PC-3 (cell line): ENCODE measurements at regions not wholly inside any gene's neighbourhood (a gene's known extent, or its start where the extent isn't known, plus 50 kb on each side); places are given as distances from the start of the nearest gene placed in this dataset.

Experiments used
- ATAC-seq: fragments of 200-7000 bp; cut with Tn5 transposase; 2 replicates; pipeline ENCODE4 v1.9.1; 2020; ENCODE audit warnings: mild to moderate bottlenecking, moderate library complexity
- BruUV-seq: library from RNA; stranded (reverse); fragments of 400-500 nt; replicated peaks from 2 replicates; lab custom pipeline; 2021; lab: Mats Ljungman, UMichigan
- CTCF ChIA-PET: fragments of 300-600 bp; sonication (Branson Sonifier 250); formaldehyde crosslinking; loops from one replicate; lab custom pipeline; 2022; ENCODE audit warnings: antibody characterized with exemption; lab: Charles Lee
- POLR2A ChIA-PET: fragments of 300-600 bp; sonication (Branson Sonifier 250); formaldehyde crosslinking; loops from one replicate; lab custom pipeline; 2022; ENCODE audit warnings: antibody characterized with exemption; ENCODE audit not compliant: unreplicated experiment; lab: Charles Lee
- DNase-seq: peaks from one replicate; pipeline ENCODE4 v3.0.0-alpha.2; 2015
- H2AFZ ChIP-seq: fragments of 300-600 bp; sonication (generic); 2 replicates; pipeline ENCODE4 v1.6.0; 2016; ENCODE audit warnings: antibody characterized with exemption, low read length
- H3F3A ChIP-seq: fragments of 300-600 bp; sonication (generic); one replicate; pipeline ENCODE4 v1.6.0; 2017; ENCODE audit warnings: antibody characterized with exemption, low read length, control low read depth, mild to moderate bottlenecking; ENCODE audit not compliant: unreplicated experiment
- H3K27ac ChIP-seq: fragments of 300-600 bp; sonication (generic); 2 replicates; pipeline ENCODE4 v1.5.1; 2016; ENCODE audit warnings: mild to moderate bottlenecking, low read length
- H3K27me3 ChIP-seq: fragments of 300-600 bp; sonication (generic); 2 replicates; pipeline ENCODE4 v1.6.1; 2016; ENCODE audit warnings: low read length, mixed read lengths
- H3K36me3 ChIP-seq: fragments of 300-600 bp; sonication (generic); 2 replicates; pipeline ENCODE4 v1.6.1; 2016; ENCODE audit warnings: low read depth, mixed run types, low read length, mixed read lengths
- H3K4me1 ChIP-seq: fragments of 300-600 bp; sonication (generic); 2 replicates; pipeline ENCODE4 v1.5.1; 2016; ENCODE audit warnings: low read length; ENCODE audit not compliant: insufficient read depth
- H3K4me2 ChIP-seq: fragments of 300-600 bp; sonication (generic); 2 replicates; pipeline ENCODE4 v1.6.0; 2016; ENCODE audit warnings: low read length
- H3K4me3 ChIP-seq: fragments of 300-600 bp; sonication (generic); 2 replicates; pipeline ENCODE4 v1.5.1; 2016; ENCODE audit warnings: mild to moderate bottlenecking, low read length, mixed read lengths
- H3K79me2 ChIP-seq: fragments of 300-600 bp; sonication (generic); 2 replicates; pipeline ENCODE4 v1.6.1; 2017; ENCODE audit warnings: low read length, mixed read lengths
- H3K9ac ChIP-seq: fragments of 300-600 bp; sonication (generic); 2 replicates; pipeline ENCODE4 v1.6.0; 2016; ENCODE audit warnings: mild to moderate bottlenecking, low read length
- H3K9me2 ChIP-seq: fragments of 300-600 bp; sonication (generic); replicated peaks from 2 replicates; pipeline ENCODE4 v1.6.1; 2016; ENCODE audit warnings: mixed run types, low read length, mixed read lengths
- H3K9me3 ChIP-seq: fragments of 300-600 bp; sonication (generic); 2 replicates; pipeline ENCODE4 v1.6.1; 2016; ENCODE audit warnings: low read length, mixed read lengths
- H4K20me1 ChIP-seq: fragments of 300-600 bp; sonication (generic); 2 replicates; pipeline ENCODE4 v1.6.1; 2016; ENCODE audit warnings: low read length, mixed read lengths
- EZH2 ChIP-seq: fragments of 300-600 bp; sonication (generic); IDR thresholded peaks from one replicate; pipeline ENCODE4 v1.6.1; 2017; ENCODE audit warnings: antibody characterized with exemption, mild to moderate bottlenecking, low read length; ENCODE audit not compliant: unreplicated experiment
- EZH2phosphoT487 ChIP-seq: fragments of 300-600 bp; sonication (generic); IDR thresholded peaks from 2 replicates; pipeline ENCODE4 v1.6.1; 2018; ENCODE audit warnings: mild to moderate bottlenecking, antibody characterized with exemption, low read length, borderline replicate concordance
- intact Hi-C: fragments of 100-400 bp; cut with micrococcal nuclease; formaldehyde crosslinking; loops from 2 replicates; pipeline ENCODE4 v1.9.0; 2023
- TF ChIP-seq, protein P1 (sequence below): fragments of 300-600 bp; sonication (generic); conservative IDR thresholded peaks from 2 replicates; pipeline ENCODE4 v1.5.1; 2017; ENCODE audit warnings: antibody characterized with exemption, low read depth, mild to moderate bottlenecking, low read length

DNA sequence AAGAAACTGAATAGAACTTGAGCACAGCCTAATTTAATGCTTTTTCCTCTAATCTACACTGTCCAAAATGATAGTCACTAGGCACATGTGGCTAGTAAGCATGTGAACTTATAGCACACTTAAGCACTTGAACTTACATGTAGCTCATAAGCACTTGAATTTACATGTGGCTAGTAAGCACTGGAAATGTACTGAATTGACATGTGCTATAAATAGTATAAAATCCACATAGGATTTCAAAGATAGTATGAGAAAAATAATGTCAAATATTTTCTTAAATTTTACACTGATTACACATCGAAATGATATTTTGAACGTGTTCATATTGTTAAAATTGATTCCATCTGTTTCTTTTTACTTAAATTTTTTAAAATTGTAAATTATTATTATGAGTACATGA lies 167.3 kb downstream of the CARTPT start:
- intact Hi-C loops: no loop called here
- H3K36me3 ChIP-seq: no peaks in the 10 kb centered on the region
- H2AFZ ChIP-seq: no peak overlapping the region
- no TSS peak for BruUV-seq
- ATAC-seq: no peak
- H3K9me3 ChIP-seq: no peaks in the 10 kb centered on the region
- H3K9me2 ChIP-seq: no peaks in the 10 kb centered on the region
- no peak overlapping the region for H3K4me3 ChIP-seq
- H3K4me2 ChIP-seq: no peak overlapping the region
- H3K27ac ChIP-seq: no peak overlapping the region
- H3K9ac ChIP-seq: no peak overlapping the region
- peaks cover 20% of the 10 kb centered on the region; the same call in 1 of the 2 replicates for H3K4me1 ChIP-seq
- TF ChIP-seq, protein P1, sequence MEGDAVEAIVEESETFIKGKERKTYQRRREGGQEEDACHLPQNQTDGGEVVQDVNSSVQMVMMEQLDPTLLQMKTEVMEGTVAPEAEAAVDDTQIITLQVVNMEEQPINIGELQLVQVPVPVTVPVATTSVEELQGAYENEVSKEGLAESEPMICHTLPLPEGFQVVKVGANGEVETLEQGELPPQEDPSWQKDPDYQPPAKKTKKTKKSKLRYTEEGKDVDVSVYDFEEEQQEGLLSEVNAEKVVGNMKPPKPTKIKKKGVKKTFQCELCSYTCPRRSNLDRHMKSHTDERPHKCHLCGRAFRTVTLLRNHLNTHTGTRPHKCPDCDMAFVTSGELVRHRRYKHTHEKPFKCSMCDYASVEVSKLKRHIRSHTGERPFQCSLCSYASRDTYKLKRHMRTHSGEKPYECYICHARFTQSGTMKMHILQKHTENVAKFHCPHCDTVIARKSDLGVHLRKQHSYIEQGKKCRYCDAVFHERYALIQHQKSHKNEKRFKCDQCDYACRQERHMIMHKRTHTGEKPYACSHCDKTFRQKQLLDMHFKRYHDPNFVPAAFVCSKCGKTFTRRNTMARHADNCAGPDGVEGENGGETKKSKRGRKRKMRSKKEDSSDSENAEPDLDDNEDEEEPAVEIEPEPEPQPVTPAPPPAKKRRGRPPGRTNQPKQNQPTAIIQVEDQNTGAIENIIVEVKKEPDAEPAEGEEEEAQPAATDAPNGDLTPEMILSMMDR: no peak
- TF ChIP-seq EZH2: no peak
- no peak for TF ChIP-seq EZH2phosphoT487
- CTCF ChIA-PET: no interaction called here
- no peaks in the 10 kb centered on the region for H3F3A ChIP-seq
- H3K79me2 ChIP-seq: no peaks in the 10 kb centered on the region
- H4K20me1 ChIP-seq: no peaks in the 10 kb centered on the region
- no peaks in the 10 kb centered on the region for H3K27me3 ChIP-seq
- POLR2A ChIA-PET: no interaction called here
- DNase-seq: no peak

DNA sequence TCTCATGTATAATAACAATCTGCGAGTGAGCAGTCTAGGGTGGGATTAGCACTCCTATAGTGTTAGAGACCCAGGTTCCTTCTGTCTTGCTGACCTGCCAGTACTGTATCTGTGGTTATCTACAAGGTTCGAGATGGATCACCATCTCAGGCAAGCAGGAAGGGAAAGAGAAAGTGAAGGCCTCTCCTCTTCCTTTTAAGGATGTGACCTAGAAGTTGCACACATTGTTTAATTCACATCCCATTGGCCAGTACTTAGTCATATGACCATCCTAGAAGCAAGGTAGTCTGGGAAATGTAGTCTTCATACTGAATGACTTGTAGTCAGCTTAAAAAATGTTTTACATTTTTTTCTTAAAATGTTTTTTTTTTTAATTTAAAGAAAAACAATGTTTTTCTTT lies 168.6 kb downstream of the CARTPT start:
- H3K79me2 ChIP-seq: no peaks in the 10 kb centered on the region
- H3K27ac ChIP-seq: no peak overlapping the region
- peak overlapping the region; percentile 63; the same call in 1 of the 2 replicates for H2AFZ ChIP-seq
- DNase-seq (peak; percentile 64), ATAC-seq (peak; percentile 35; the same call in 1 of the 2 replicates)
- peaks cover 18% of the 10 kb centered on the region; the same call in 1 of the 2 replicates for H3K4me1 ChIP-seq
- H3K9ac ChIP-seq: no peak overlapping the region
- H3K36me3 ChIP-seq: no peaks in the 10 kb centered on the region
- no TSS peak for BruUV-seq
- H3K9me2 ChIP-seq: no peaks in the 10 kb centered on the region
- intact Hi-C loops: no loop called here
- no peaks in the 10 kb centered on the region for H3F3A ChIP-seq
- H3K4me2 ChIP-seq: peak overlapping the region; percentile 48; the same call in 1 of the 2 replicates
- POLR2A ChIA-PET: no interaction called here
- H3K4me3 ChIP-seq: no peak overlapping the region
- TF ChIP-seq, protein P1: no peak
- TF ChIP-seq EZH2: no peak
- TF ChIP-seq EZH2phosphoT487: no peak
- H3K9me3 ChIP-seq: no peaks in the 10 kb centered on the region
- CTCF ChIA-PET: no interaction called here
- H3K27me3 ChIP-seq: no peaks in the 10 kb centered on the region
- H4K20me1 ChIP-seq: no peaks in the 10 kb centered on the region

DNA sequence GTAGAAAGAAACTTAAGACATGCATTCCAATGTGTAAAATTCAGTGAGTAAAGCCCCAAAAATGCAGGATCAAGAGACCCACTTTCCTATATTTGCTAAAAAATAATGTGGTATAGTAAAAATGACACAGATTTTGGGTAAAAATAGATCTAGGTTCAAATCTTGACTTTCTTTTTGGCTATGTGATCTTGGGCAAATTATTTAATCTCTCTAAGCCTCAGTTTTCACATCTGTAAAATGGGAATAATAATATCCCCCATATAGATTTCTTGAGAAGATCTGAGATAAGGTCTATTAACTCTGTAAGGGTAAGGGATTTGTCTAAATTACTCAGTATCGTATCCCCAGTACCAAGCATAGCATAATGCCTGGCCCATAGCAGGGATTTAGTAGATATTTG lies 172.3 kb downstream of the CARTPT start:
- ATAC-seq (no peak), DNase-seq (no peak)
- Histone ChIP-seq H3K27ac (no peak overlapping the region), H3F3A (no peaks in the 10 kb centered on the region), H3K79me2 (no peaks in the 10 kb centered on the region), H3K9ac (no peak overlapping the region), H2AFZ (no peak overlapping the region), H3K4me1 (no peaks in the 10 kb centered on the region), H4K20me1 (no peaks in the 10 kb centered on the region), H3K9me3 (no peaks in the 10 kb centered on the region), H3K4me3 (no peak overlapping the region), H3K36me3 (no peaks in the 10 kb centered on the region), H3K9me2 (no peaks in the 10 kb centered on the region), H3K4me2 (no peak overlapping the region), H3K27me3 (no peaks in the 10 kb centered on the region)
- ChIA-PET POLR2A (no interaction called here), CTCF (no interaction called here)
- TF ChIP-seq EZH2phosphoT487 (no peak), EZH2 (no peak)
- TF ChIP-seq, protein P1: no peak
- intact Hi-C loops: no loop called here
- BruUV-seq: no TSS peak
